ENCODE measurements at regions not wholly inside any gene's neighbourhood (a gene's known extent, or its start where the extent isn't known, plus 50 kb on each side); places are given as distances from the start of the nearest gene placed in this dataset.

DNA sequence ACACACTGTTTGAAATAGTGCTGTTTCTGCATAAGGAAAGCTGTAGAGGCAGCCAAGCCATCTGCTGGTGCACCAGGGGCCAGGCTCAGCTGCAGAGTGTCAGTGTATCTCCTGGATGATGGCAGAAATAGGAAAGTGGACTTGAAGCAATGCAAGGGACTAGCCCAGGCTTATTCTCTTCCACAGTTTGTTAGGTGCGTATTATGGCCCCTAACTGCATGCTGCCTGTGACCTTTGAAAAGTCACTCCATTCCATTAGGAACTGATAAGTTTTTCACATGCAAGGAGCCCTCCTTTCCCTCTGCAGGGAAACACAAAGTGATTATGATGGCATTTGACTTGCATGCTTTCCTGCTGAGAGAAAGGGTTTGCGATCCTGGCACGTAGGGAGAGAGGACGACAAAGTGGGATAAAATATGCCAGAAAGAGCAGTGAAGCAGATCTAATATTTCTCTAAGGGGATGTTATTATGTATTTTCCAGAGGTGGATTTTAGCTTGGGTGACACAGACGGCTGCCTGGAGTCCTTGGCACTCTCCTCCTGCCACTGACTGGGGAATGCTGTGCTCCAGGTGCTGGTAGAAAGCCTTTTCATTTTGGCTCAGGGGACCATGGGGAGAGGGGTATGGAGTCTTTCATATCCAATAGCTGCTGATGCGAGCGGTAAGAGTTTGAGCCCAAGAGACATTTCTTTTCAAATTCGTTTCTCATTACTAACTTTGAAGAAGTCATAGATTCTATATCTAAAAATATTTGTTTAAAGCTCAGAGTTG, 402.1 kb upstream of the B3GALT2 start:
- TF ChIP-seq, protein P1, sequence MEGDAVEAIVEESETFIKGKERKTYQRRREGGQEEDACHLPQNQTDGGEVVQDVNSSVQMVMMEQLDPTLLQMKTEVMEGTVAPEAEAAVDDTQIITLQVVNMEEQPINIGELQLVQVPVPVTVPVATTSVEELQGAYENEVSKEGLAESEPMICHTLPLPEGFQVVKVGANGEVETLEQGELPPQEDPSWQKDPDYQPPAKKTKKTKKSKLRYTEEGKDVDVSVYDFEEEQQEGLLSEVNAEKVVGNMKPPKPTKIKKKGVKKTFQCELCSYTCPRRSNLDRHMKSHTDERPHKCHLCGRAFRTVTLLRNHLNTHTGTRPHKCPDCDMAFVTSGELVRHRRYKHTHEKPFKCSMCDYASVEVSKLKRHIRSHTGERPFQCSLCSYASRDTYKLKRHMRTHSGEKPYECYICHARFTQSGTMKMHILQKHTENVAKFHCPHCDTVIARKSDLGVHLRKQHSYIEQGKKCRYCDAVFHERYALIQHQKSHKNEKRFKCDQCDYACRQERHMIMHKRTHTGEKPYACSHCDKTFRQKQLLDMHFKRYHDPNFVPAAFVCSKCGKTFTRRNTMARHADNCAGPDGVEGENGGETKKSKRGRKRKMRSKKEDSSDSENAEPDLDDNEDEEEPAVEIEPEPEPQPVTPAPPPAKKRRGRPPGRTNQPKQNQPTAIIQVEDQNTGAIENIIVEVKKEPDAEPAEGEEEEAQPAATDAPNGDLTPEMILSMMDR (conservative IDR thresholded peaks at IDR 0.05; ENCODE audit: low read length): no peak
- no peak for DNase-seq (ENCODE audit: low read depth)
- H3K4me3 ChIP-seq (ENCODE audit: low read length): no peak overlapping the region

DNA sequence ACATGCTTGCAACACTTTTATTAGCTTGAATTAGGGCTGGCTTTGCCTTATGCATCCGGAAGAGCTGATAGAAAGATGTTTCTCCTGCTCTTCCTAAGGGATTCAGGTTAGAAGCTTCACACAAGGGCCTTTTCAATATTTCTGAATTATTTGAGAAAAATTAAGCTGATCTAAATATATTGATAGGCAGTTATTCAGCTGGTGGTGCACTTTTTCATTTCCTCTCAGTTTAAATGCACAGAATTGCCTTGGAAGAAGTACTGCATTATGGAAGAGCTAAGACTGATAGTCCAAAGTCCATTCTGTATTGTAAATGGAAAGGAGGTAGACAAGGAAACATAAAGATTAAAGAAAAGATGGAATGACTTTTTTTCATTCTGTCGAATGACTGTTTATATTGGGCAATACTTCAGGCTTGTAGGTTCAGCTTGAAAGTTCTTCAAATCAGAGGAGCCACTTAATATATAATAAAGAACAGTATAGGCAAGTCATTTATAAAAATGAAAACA, 398.4 kb upstream of the B3GALT2 start:
- TF ChIP-seq, protein P1 (conservative IDR thresholded peaks at IDR 0.05; ENCODE audit: low read length): no peak
- no peak for DNase-seq (ENCODE audit: low read depth)
- H3K4me3 ChIP-seq (ENCODE audit: low read length): no peak overlapping the region

DNA sequence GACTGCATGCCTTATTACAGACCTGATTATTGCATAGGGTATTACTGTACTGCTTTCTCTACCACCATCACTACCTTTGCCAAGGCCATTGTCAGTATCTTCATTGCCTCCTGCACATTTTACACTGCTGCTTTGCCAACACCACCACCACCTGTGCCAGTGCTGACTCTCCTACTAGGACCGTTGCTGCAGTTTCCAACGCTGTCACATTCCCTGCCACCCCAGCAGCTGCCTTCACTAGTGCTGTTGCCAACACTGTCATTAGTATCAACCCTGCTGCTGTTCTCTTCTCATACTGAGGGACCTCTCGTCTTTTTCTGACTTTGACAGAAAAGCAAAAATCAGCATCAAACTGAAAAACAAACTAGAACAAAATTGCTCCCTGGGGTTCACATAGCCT, 394.9 kb upstream of the B3GALT2 start:
- TF ChIP-seq, protein P1 (conservative IDR thresholded peaks at IDR 0.05; ENCODE audit: low read length): no peak
- DNase-seq (ENCODE audit: low read depth): no peak
- no peak overlapping the region for H3K4me3 ChIP-seq (ENCODE audit: low read length)

DNA sequence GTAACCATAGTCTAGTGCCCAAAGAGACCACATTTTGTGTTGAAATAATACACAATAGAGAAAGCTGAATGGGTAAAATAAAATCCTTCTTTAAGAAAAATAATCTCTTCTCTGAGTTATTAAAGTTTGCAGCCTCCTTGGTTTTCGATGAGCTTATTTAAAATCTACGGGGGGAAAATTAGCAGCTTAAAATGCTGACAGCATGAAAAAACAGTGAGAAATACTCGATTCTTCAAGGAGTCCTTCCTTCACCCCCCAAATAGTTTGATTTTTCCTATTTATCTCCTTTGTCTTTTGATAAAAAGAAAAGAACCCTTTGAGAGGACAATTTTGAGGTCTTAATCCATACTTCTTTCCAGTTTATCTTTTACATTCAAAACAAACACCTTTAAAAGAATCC, 394.0 kb upstream of the B3GALT2 start:
- H3K4me3 ChIP-seq (ENCODE audit: low read length): no peak overlapping the region
- no peak for DNase-seq (ENCODE audit: low read depth)
- TF ChIP-seq, protein P1 (conservative IDR thresholded peaks at IDR 0.05; ENCODE audit: low read length): no peak

DNA sequence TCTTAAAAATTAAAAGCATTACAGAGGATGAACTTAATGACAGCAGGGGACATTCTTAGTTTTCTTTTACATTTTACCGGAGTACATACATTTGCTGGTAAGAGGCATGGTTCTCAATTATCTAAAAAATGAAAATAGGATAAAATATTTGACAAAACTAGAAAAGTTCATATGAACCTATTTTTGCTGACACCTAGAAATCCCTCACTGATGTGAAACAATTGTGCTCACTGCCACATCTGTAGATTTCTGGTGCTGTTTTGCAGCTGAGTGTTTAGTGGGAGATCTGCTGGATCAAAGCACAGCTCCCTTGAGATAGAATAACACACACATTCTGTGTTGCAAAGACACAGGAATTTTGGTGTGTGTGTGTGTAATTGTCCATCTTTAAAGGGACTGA, 392.9 kb upstream of the B3GALT2 start:
- no peak for DNase-seq (ENCODE audit: low read depth)
- TF ChIP-seq, protein P1 (conservative IDR thresholded peaks at IDR 0.05; ENCODE audit: low read length): no peak
- H3K4me3 ChIP-seq (ENCODE audit: low read length): no peak overlapping the region

DNA sequence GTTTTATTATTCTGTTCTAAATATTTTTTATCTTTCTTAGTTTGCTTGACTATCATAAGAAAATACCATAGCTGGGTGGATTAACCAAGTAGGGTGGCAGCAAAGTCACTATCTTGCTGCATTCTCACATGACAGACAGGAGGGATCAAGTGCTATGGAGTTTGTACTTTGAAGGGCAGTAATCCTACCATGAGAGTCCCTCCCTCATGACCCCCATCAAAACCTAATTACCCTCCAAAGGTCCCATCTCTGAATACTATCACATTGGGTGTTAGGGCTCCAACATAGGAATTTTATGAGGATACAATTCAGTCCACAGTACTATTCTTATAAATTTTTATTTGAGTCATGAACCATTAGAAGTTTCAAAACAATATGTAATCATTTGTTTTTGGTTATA, 388.5 kb upstream of the B3GALT2 start:
- H3K4me3 ChIP-seq (ENCODE audit: low read length): no peak overlapping the region
- TF ChIP-seq, protein P1 (conservative IDR thresholded peaks at IDR 0.05; ENCODE audit: low read length): no peak
- DNase-seq (ENCODE audit: low read depth): no peak

DNA sequence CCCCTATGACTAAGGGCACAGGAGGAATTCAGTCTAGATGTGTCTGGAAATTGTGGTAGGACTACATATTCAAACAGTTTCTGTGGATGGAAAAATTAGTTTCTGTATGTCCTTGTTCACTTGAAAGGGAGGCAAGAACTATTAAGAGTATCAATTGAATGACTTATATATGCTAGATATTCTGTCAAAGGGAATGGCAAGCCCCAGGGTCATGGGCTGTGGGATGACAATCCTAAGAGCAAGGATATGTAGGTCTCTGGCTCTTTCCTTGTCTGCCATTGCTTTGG, 383.5 kb upstream of the B3GALT2 start:
- no peak for DNase-seq (ENCODE audit: low read depth)

More for the DNA sequence above, 383.5 kb upstream of the B3GALT2 start:
- TF ChIP-seq, protein P1 (conservative IDR thresholded peaks at IDR 0.05; ENCODE audit: low read length): no peak
- H3K4me3 ChIP-seq (ENCODE audit: low read length): no peak overlapping the region
